GM23338 (cell line): ENCODE measurements at regions not wholly inside any gene's neighbourhood (a gene's known extent, or its start where the extent isn't known, plus 50 kb on each side); places are given as distances from the start of the nearest gene placed in this dataset.

Experiments used
- CTCF ChIP-seq, 2 experiments: fragments of 200-600 bp in 1 of 2; sonication (generic) in 1 of 2; conservative IDR thresholded peaks; 2 replicates each; pipeline versions ENCODE4 v1.5.1 to v1.6.1; 2016 to 2017; ENCODE audit warnings: antibody characterized with exemption in 2 of 2, low read depth in 2 of 2, mild to moderate bottlenecking in 2 of 2, moderate library complexity in 1 of 2
- POLR2AphosphoS5 ChIP-seq: IDR thresholded peaks from 2 replicates; pipeline ENCODE4 v1.6.1; 2016; ENCODE audit warnings: antibody characterized with exemption, low read depth

DNA sequence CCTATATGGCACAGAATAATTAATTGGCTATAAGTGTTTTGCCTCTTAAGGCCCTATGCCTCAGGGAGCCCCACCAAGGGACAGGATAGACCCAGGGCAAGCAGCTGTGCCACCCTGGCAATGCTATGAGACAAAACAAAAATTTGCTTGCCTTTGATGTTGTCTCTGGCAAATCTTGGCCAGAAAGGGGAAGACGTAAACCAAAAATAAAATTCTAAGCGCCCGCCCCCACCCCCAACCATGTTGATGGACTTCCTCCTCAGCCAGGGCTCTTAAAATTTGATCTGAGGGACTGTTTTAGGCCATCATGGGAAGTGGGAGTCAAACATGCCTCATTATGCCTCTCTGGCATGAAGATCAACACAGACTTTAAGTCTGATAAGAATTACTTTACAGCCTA is 130.5 kb upstream of the APOOL start:
- TF ChIP-seq CTCF (conservative IDR thresholded peaks at IDR 0.05; ENCODE audit: low read depth in 2 of 2) (no peak), POLR2AphosphoS5 (no peak)
